GM21515 (cell line): ENCODE measurements at regions not wholly inside any gene's neighbourhood (a gene's known extent, or its start where the extent isn't known, plus 50 kb on each side); places are given as distances from the start of the nearest gene placed in this dataset.
"Not testable (repeated sequence)": the region's sequence is repeated elsewhere in the genome, so short reads cannot be mapped to it uniquely, and the experiment has no call there.

Experiments used
- ATAC-seq: cut with Tn5 transposase; IDR thresholded peaks from one replicate; pipeline ENCODE4 v1.9.1; 2021; ENCODE audit not compliant: unreplicated experiment

GRCh38 chr6:67608099-67608749 is 1026.9 kb upstream of the ADGRB3 start:
- no peak for ATAC-seq

GRCh38 chr6:67606906-67607828 is 1027.9 kb upstream of the ADGRB3 start:
- no peak for ATAC-seq

- ATAC-seq: no peak
Observed at GRCh38 chr6:67594366-67594765, 1040.7 kb upstream of the ADGRB3 start.

GRCh38 chr6:67593247-67593646 is 1041.8 kb upstream of the ADGRB3 start:
- ATAC-seq: no peak

GRCh38 chr6:67591910-67592309 is 1043.2 kb upstream of the ADGRB3 start:
- no peak for ATAC-seq

GRCh38 chr6:67567842-67568241 is 1067.2 kb upstream of the ADGRB3 start:
- ATAC-seq: no peak

- ATAC-seq: no peak
Observed at GRCh38 chr6:67563671-67564070, 1071.4 kb upstream of the ADGRB3 start.

GRCh38 chr6:67560068-67560467 is 1075.0 kb upstream of the ADGRB3 start:
- ATAC-seq: no peak

- no peak for ATAC-seq
Observed at GRCh38 chr6:67558985-67559384, 1076.1 kb upstream of the ADGRB3 start.

- ATAC-seq: no peak
Observed at GRCh38 chr6:67544851-67545452, 1090.1 kb upstream of the ADGRB3 start.

GRCh38 chr6:67541586-67541985 is 1093.5 kb upstream of the ADGRB3 start:
- no peak for ATAC-seq

- ATAC-seq: no peak
Observed at GRCh38 chr6:67538032-67538431, 1097.0 kb upstream of the ADGRB3 start.

GRCh38 chr6:67535946-67536345 is 1099.1 kb upstream of the ADGRB3 start:
- ATAC-seq: no peak

- no peak for ATAC-seq
Observed at GRCh38 chr6:67506352-67506751, 1128.7 kb upstream of the ADGRB3 start.

- no peak for ATAC-seq
Observed at GRCh38 chr6:67501755-67502154, 1133.3 kb upstream of the ADGRB3 start.

- ATAC-seq: no peak
Observed at GRCh38 chr6:67497749-67498148, 1137.3 kb upstream of the ADGRB3 start.

GRCh38 chr6:67496191-67496590 is 1138.9 kb upstream of the ADGRB3 start:
- no peak for ATAC-seq

GRCh38 chr6:67493682-67494081 is 1141.4 kb upstream of the ADGRB3 start:
- no peak for ATAC-seq

- no peak for ATAC-seq
Observed at GRCh38 chr6:67475700-67476099, 1159.4 kb upstream of the ADGRB3 start.

- no peak for ATAC-seq
Observed at GRCh38 chr6:67467341-67467740, 1167.7 kb upstream of the ADGRB3 start.

GRCh38 chr6:67462725-67463124 is 1172.4 kb upstream of the ADGRB3 start:
- not testable (repeated sequence) for ATAC-seq

- no peak for ATAC-seq
Observed at GRCh38 chr6:67459556-67459955, 1175.5 kb upstream of the ADGRB3 start.
